ENCODE measurements at regions not wholly inside any gene's neighbourhood (a gene's known extent, or its start where the extent isn't known, plus 50 kb on each side); places are given as distances from the start of the nearest gene placed in this dataset.

- TF ChIP-seq CTCF (IDR thresholded peaks at IDR 0.05) (no peak), POLR2A (IDR thresholded peaks at IDR 0.05) (no peak), EP300 (IDR thresholded peaks at IDR 0.05) (no peak), POLR2AphosphoS5 (IDR thresholded peaks at IDR 0.05) (no peak)
Observed at GRCh38 chr2:220648628-220649027, 923.5 kb downstream of the EPHA4 start.
